GM23338 (cell line): ENCODE measurements at regions not wholly inside any gene's neighbourhood (a gene's known extent, or its start where the extent isn't known, plus 50 kb on each side); places are given as distances from the start of the nearest gene placed in this dataset.

Source experiments
- ATAC-seq: fragments of 200-7000 bp; cut with Tn5 transposase; 3 replicates; pipeline ENCODE4 v1.9.1; 2020
- DNase-seq: peaks from one replicate; pipeline ENCODE4 v3.0.0-alpha.2; 2015; ENCODE audit warnings: low spot score
- H2AFZ ChIP-seq: fragments of 200-600 bp; sonication (generic); 2 replicates; pipeline ENCODE4 v1.8.0; 2016; ENCODE audit warnings: antibody characterized with exemption, mild to moderate bottlenecking, moderate library complexity
- H3F3A ChIP-seq: fragments of 200-600 bp; sonication (generic); replicated peaks from 2 replicates; pipeline ENCODE4 v1.8.0; 2017; ENCODE audit warnings: antibody characterized with exemption, mixed run types, low read depth
- H3K27ac ChIP-seq: fragments of 200-600 bp; sonication (generic); 2 replicates; pipeline ENCODE4 v1.6.1; 2016; ENCODE audit warnings: low read depth
- H3K27me3 ChIP-seq: fragments of 200-600 bp; sonication (generic); 2 replicates; pipeline ENCODE4 v1.8.0; 2016; ENCODE audit warnings: mild to moderate bottlenecking, mixed run types, moderate library complexity; ENCODE audit not compliant: insufficient read depth
- H3K36me3 ChIP-seq: fragments of 200-600 bp; sonication (generic); 2 replicates; pipeline ENCODE4 v1.8.0; 2016; ENCODE audit warnings: mild to moderate bottlenecking; ENCODE audit not compliant: insufficient read depth
- H3K4me1 ChIP-seq: fragments of 200-600 bp; sonication (generic); 2 replicates; pipeline ENCODE4 v1.8.0; 2016; ENCODE audit warnings: mild to moderate bottlenecking, moderate library complexity; ENCODE audit not compliant: insufficient read depth
- H3K4me2 ChIP-seq: fragments of 200-600 bp; sonication (generic); 2 replicates; pipeline ENCODE4 v1.7.1; 2017; ENCODE audit warnings: mixed run types
- H3K4me3 ChIP-seq: fragments of 200-600 bp; sonication (generic); 2 replicates; pipeline ENCODE4 v1.6.1; 2016; ENCODE audit warnings: mixed run types
- H3K79me2 ChIP-seq: fragments of 200-600 bp; sonication (generic); replicated peaks from 2 replicates; pipeline ENCODE4 v1.8.0; 2017; ENCODE audit warnings: mild to moderate bottlenecking; ENCODE audit not compliant: insufficient read depth
- H3K9me2 ChIP-seq: fragments of 200-600 bp; sonication (generic); 2 replicates; pipeline ENCODE4 v1.8.0; 2017; ENCODE audit not compliant: insufficient read depth
- H4K20me1 ChIP-seq: fragments of 200-600 bp; sonication (generic); replicated peaks from 2 replicates; pipeline ENCODE4 v1.8.0; 2017; ENCODE audit warnings: mild to moderate bottlenecking; ENCODE audit not compliant: insufficient read depth
- H3K27ac Mint-ChIP-seq: 2 replicates; pipeline ENCODE4 v1.8.0; 2020; ENCODE audit warnings: inconsistent platforms, mild to moderate bottlenecking, moderate library complexity, mixed read lengths
- H3K27me3 Mint-ChIP-seq: 3 replicates; pipeline ENCODE4 v1.8.0; 2022; ENCODE audit warnings: low read depth, mild to moderate bottlenecking, moderate library complexity, mixed read lengths, inconsistent platforms; ENCODE audit not compliant: insufficient read depth, poor library complexity
- H3K36me3 Mint-ChIP-seq: 3 replicates; pipeline ENCODE4 v1.8.0; 2021; ENCODE audit warnings: low read depth, mild to moderate bottlenecking, inconsistent platforms, moderate library complexity, mixed read lengths
- H3K4me1 Mint-ChIP-seq: 3 replicates; pipeline ENCODE4 v1.8.0; 2020; ENCODE audit warnings: mild to moderate bottlenecking, inconsistent platforms, mixed read lengths
- H3K4me3 Mint-ChIP-seq: 3 replicates; pipeline ENCODE4 v1.8.0; 2021; ENCODE audit warnings: moderate library complexity, mild to moderate bottlenecking, inconsistent platforms, mixed read lengths
- H3K9me3 Mint-ChIP-seq: 3 replicates; pipeline ENCODE4 v1.8.0; 2020; ENCODE audit warnings: moderate library complexity, mild to moderate bottlenecking, inconsistent platforms, mixed read lengths
- CREB1 ChIP-seq: fragments of 250-450 bp; sonication (Bioruptor Pico); IDR thresholded peaks from 2 replicates; pipeline ENCODE4 v1.5.0; 2020; ENCODE audit warnings: low read depth, mild to moderate bottlenecking, moderate library complexity
- CTCF ChIP-seq, 2 experiments: fragments of 200-600 bp in 1 of 2; sonication (generic) in 1 of 2; conservative IDR thresholded peaks; 2 replicates each; pipeline versions ENCODE4 v1.5.1 to v1.6.1; 2016 to 2017; ENCODE audit warnings: antibody characterized with exemption in 2 of 2, low read depth in 2 of 2, mild to moderate bottlenecking in 2 of 2, moderate library complexity in 1 of 2
- EZH2 ChIP-seq: fragments of 200-600 bp; sonication (generic); IDR thresholded peaks from one replicate; pipeline ENCODE4 v1.8.0; 2017; ENCODE audit warnings: antibody characterized with exemption, mild to moderate bottlenecking, low read depth; ENCODE audit not compliant: unreplicated experiment
- EZH2phosphoT487 ChIP-seq: fragments of 200-600 bp; sonication (generic); IDR thresholded peaks from one replicate; pipeline ENCODE4 v1.8.1; 2018; ENCODE audit warnings: antibody characterized with exemption; ENCODE audit not compliant: unreplicated experiment
- NANOG ChIP-seq: IDR thresholded peaks from 2 replicates; pipeline ENCODE4 v1.6.1; 2016; ENCODE audit warnings: antibody characterized with exemption, borderline replicate concordance
- STAT1 ChIP-seq: IDR thresholded peaks from one replicate; pipeline ENCODE4 v1.6.1; 2016; ENCODE audit warnings: antibody characterized with exemption; ENCODE audit not compliant: unreplicated experiment
- ZNF114 ChIP-seq: fragments of 250-450 bp; sonication (Bioruptor Pico); IDR thresholded peaks from 2 replicates; pipeline ENCODE4 v1.5.0; 2020; ENCODE audit warnings: mild to moderate bottlenecking, moderate library complexity
- TF ChIP-seq, protein P1 (sequence below): fragments of 250-450 bp; sonication (Bioruptor Pico); IDR thresholded peaks from 2 replicates; pipeline ENCODE4 v1.5.0; 2020; ENCODE audit warnings: mild to moderate bottlenecking, moderate library complexity
- TF ChIP-seq, protein P2 (sequence below): IDR thresholded peaks from one replicate; pipeline ENCODE4 v1.6.1; 2018; ENCODE audit warnings: antibody characterized with exemption; ENCODE audit not compliant: unreplicated experiment

- no peaks in the 10 kb centered on the region for H3K27me3 ChIP-seq
- ATAC-seq (no peak), DNase-seq (no peak)
- no peaks in the 10 kb centered on the region for H3K79me2 ChIP-seq
- no peaks in the 10 kb centered on the region for H3K36me3 Mint-ChIP-seq
- H3K4me1 Mint-ChIP-seq: peaks cover 3% of the 10 kb centered on the region; the same call in 2 of the 3 replicates
- no peaks in the 10 kb centered on the region for H3K9me3 Mint-ChIP-seq
- H3K4me2 ChIP-seq: no peak overlapping the region
- H3K4me3 Mint-ChIP-seq: no peak overlapping the region
- no peak overlapping the region for H3K27ac ChIP-seq
- peaks cover 6% of the 10 kb centered on the region; the same call in 1 of the 2 replicates for H3K9me2 ChIP-seq
- no peak for TF ChIP-seq CREB1 (CRISPR knock-in tag)
- TF ChIP-seq, protein P1, sequence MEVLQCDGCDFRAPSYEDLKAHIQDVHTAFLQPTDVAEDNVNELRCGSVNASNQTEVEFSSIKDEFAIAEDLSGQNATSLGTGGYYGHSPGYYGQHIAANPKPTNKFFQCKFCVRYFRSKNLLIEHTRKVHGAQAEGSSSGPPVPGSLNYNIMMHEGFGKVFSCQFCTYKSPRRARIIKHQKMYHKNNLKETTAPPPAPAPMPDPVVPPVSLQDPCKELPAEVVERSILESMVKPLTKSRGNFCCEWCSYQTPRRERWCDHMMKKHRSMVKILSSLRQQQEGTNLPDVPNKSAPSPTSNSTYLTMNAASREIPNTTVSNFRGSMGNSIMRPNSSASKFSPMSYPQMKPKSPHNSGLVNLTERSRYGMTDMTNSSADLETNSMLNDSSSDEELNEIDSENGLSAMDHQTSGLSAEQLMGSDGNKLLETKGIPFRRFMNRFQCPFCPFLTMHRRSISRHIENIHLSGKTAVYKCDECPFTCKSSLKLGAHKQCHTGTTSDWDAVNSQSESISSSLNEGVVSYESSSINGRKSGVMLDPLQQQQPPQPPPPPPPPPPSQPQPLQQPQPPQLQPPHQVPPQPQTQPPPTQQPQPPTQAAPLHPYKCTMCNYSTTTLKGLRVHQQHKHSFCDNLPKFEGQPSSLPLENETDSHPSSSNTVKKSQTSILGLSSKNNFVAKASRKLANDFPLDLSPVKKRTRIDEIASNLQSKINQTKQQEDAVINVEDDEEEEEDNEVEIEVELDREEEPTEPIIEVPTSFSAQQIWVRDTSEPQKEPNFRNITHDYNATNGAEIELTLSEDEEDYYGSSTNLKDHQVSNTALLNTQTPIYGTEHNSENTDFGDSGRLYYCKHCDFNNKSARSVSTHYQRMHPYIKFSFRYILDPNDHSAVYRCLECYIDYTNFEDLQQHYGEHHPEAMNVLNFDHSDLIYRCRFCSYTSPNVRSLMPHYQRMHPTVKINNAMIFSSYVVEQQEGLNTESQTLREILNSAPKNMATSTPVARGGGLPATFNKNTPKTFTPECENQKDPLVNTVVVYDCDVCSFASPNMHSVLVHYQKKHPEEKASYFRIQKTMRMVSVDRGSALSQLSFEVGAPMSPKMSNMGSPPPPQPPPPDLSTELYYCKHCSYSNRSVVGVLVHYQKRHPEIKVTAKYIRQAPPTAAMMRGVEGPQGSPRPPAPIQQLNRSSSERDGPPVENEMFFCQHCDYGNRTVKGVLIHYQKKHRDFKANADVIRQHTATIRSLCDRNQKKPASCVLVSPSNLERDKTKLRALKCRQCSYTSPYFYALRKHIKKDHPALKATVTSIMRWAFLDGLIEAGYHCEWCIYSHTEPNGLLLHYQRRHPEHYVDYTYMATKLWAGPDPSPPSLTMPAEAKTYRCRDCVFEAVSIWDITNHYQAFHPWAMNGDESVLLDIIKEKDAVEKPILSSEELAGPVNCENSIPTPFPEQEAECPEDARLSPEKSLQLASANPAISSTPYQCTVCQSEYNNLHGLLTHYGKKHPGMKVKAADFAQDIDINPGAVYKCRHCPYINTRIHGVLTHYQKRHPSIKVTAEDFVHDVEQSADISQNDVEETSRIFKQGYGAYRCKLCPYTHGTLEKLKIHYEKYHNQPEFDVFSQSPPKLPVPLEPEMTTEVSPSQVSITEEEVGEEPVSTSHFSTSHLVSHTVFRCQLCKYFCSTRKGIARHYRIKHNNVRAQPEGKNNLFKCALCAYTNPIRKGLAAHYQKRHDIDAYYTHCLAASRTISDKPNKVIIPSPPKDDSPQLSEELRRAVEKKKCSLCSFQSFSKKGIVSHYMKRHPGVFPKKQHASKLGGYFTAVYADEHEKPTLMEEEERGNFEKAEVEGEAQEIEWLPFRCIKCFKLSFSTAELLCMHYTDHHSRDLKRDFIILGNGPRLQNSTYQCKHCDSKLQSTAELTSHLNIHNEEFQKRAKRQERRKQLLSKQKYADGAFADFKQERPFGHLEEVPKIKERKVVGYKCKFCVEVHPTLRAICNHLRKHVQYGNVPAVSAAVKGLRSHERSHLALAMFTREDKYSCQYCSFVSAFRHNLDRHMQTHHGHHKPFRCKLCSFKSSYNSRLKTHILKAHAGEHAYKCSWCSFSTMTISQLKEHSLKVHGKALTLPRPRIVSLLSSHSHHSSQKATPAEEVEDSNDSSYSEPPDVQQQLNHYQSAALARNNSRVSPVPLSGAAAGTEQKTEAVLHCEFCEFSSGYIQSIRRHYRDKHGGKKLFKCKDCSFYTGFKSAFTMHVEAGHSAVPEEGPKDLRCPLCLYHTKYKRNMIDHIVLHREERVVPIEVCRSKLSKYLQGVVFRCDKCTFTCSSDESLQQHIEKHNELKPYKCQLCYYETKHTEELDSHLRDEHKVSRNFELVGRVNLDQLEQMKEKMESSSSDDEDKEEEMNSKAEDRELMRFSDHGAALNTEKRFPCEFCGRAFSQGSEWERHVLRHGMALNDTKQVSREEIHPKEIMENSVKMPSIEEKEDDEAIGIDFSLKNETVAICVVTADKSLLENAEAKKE (CRISPR knock-in tag): no peak
- no peak for TF ChIP-seq STAT1
- TF ChIP-seq NANOG: no peak
- no peaks in the 10 kb centered on the region for H4K20me1 ChIP-seq
- no peaks in the 10 kb centered on the region for H3K27me3 Mint-ChIP-seq
- H3K36me3 ChIP-seq: no peaks in the 10 kb centered on the region
- no peak overlapping the region for H3K4me3 ChIP-seq
- H3F3A ChIP-seq: no peaks in the 10 kb centered on the region
- no peaks in the 10 kb centered on the region for H3K4me1 ChIP-seq
- H2AFZ ChIP-seq: peak overlapping the region; percentile 3; the same call in 1 of the 2 replicates
- H3K27ac Mint-ChIP-seq: no peak overlapping the region
Observed at GRCh38 chr14:25800841-25801240, 750.9 kb upstream of the STXBP6 start.

GRCh38 chr14:25788252-25788651 lies 738.3 kb upstream of the STXBP6 start:
- H3K4me1 Mint-ChIP-seq: no peaks in the 10 kb centered on the region; the same call in 2 of the 3 replicates
- no peak overlapping the region for H3K4me3 ChIP-seq
- H3K9me2 ChIP-seq: no peaks in the 10 kb centered on the region; the same call in 1 of the 2 replicates
- H3K36me3 Mint-ChIP-seq: peaks cover 10% of the 10 kb centered on the region
- no peaks in the 10 kb centered on the region for H4K20me1 ChIP-seq
- H3K36me3 ChIP-seq: no peaks in the 10 kb centered on the region
- no peak overlapping the region for H3K27ac ChIP-seq
- no peaks in the 10 kb centered on the region for H3F3A ChIP-seq
- DNase-seq (no peak), ATAC-seq (no peak)
- no peak overlapping the region for H2AFZ ChIP-seq
- H3K79me2 ChIP-seq: no peaks in the 10 kb centered on the region
- no peak overlapping the region for H3K4me2 ChIP-seq
- H3K4me1 ChIP-seq: no peaks in the 10 kb centered on the region
- H3K27me3 Mint-ChIP-seq: no peaks in the 10 kb centered on the region
- no peak for TF ChIP-seq CTCF (conservative IDR thresholded peaks at IDR 0.05; ENCODE audit: low read depth in 2 of 2)
- TF ChIP-seq, protein P2, sequence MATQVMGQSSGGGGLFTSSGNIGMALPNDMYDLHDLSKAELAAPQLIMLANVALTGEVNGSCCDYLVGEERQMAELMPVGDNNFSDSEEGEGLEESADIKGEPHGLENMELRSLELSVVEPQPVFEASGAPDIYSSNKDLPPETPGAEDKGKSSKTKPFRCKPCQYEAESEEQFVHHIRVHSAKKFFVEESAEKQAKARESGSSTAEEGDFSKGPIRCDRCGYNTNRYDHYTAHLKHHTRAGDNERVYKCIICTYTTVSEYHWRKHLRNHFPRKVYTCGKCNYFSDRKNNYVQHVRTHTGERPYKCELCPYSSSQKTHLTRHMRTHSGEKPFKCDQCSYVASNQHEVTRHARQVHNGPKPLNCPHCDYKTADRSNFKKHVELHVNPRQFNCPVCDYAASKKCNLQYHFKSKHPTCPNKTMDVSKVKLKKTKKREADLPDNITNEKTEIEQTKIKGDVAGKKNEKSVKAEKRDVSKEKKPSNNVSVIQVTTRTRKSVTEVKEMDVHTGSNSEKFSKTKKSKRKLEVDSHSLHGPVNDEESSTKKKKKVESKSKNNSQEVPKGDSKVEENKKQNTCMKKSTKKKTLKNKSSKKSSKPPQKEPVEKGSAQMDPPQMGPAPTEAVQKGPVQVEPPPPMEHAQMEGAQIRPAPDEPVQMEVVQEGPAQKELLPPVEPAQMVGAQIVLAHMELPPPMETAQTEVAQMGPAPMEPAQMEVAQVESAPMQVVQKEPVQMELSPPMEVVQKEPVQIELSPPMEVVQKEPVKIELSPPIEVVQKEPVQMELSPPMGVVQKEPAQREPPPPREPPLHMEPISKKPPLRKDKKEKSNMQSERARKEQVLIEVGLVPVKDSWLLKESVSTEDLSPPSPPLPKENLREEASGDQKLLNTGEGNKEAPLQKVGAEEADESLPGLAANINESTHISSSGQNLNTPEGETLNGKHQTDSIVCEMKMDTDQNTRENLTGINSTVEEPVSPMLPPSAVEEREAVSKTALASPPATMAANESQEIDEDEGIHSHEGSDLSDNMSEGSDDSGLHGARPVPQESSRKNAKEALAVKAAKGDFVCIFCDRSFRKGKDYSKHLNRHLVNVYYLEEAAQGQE: no peak
- TF ChIP-seq EZH2phosphoT487: no peak
- no peak for TF ChIP-seq STAT1
- no peak for TF ChIP-seq ZNF114
- no peak for TF ChIP-seq EZH2
- no peak overlapping the region for H3K4me3 Mint-ChIP-seq
- no peak overlapping the region for H3K27ac Mint-ChIP-seq
- H3K27me3 ChIP-seq: no peaks in the 10 kb centered on the region
- peaks cover 10% of the 10 kb centered on the region for H3K9me3 Mint-ChIP-seq
